A549 (cell line): ENCODE measurements at regions not wholly inside any gene's neighbourhood (a gene's known extent, or its start where the extent isn't known, plus 50 kb on each side); places are given as distances from the start of the nearest gene placed in this dataset.

Experiments used
- ATAC-seq, 2 experiments: fragments of 200-7000 bp in 1 of 2; fragments of >200 bp in 1 of 2; cut with Nextera tagmentation in 1 of 2; cut with Tn5 transposase in 1 of 2; 3 replicates each; pipeline versions ENCODE4 v1.8.0 to v1.9.1; 2018 to 2020; ENCODE audit warnings: mild to moderate bottlenecking in 1 of 2, moderate library complexity in 1 of 2
- CTCF ChIA-PET: fragments of 300-600 bp; sonication (Branson Sonifier 250); formaldehyde crosslinking; extraction: SDS; loops from one replicate; lab custom pipeline; 2021; ENCODE audit warnings: antibody characterized with exemption, inconsistent platforms; lab: Yijun Ruan, JAX
- POLR2A ChIA-PET: fragments of 350-600 bp; formaldehyde crosslinking; extraction: SDS; loops from one replicate; lab custom pipeline; 2021; ENCODE audit warnings: antibody characterized with exemption, inconsistent platforms; lab: Yijun Ruan, JAX
- DNase-seq, 2 experiments: peaks; one replicate each; pipeline versions ENCODE4 v3.0.0 to v3.0.0-alpha.2; 2011 to 2016; ENCODE audit warnings: low read depth in 1 of 2, low spot score in 1 of 2
- FAIRE-seq: peaks from 2 replicates; lab custom pipeline; 2011; peaks lifted over from hg19 to GRCh38; lab: Jason Lieb, UNC
- H3K27ac ChIP-seq, 2 experiments: fragments of >200 bp; sonication (Bioruptor Twin); formaldehyde crosslinking; 3 replicates each; pipeline ENCODE4 v1.5.1; 2016 to 2017
- H3K4me1 ChIP-seq: fragments of >200 bp; sonication (Bioruptor Twin); formaldehyde crosslinking; 3 replicates; pipeline ENCODE4 v1.6.1; 2016
- H3K4me2 ChIP-seq: fragments of >200 bp; sonication (Bioruptor Twin); formaldehyde crosslinking; 3 replicates; pipeline ENCODE4 v1.6.1; 2016
- H3K4me3 ChIP-seq: fragments of >200 bp; sonication (Bioruptor Twin); formaldehyde crosslinking; 3 replicates; pipeline ENCODE4 v1.5.1; 2016
- H3K9me3 ChIP-seq: fragments of >200 bp; sonication (Bioruptor Twin); formaldehyde crosslinking; 3 replicates; pipeline ENCODE4 v1.6.1; 2016
- BHLHE40 ChIP-seq: IDR thresholded peaks from 2 replicates; pipeline ENCODE4 v1.6.1; 2012; ENCODE audit warnings: low read depth, low read length, inconsistent platforms
- CHD2 ChIP-seq: fragments of 150-350 bp; IDR thresholded peaks from 2 replicates; pipeline ENCODE4 v1.6.1; 2014; ENCODE audit warnings: low read length; ENCODE audit not compliant: partially characterized antibody
- CTCF ChIP-seq: fragments of >200 bp; sonication (Bioruptor Twin); formaldehyde crosslinking; IDR thresholded peaks from 3 replicates; pipeline ENCODE4 v1.5.1; 2016
- E2F6 ChIP-seq: IDR thresholded peaks from 2 replicates; pipeline ENCODE4 v1.6.1; 2012; ENCODE audit warnings: low read depth, borderline replicate concordance
- EHF ChIP-seq: fragments of 250-450 bp; sonication (Bioruptor Pico); IDR thresholded peaks from 2 replicates; pipeline ENCODE4 v1.5.0; 2020; ENCODE audit warnings: mild to moderate bottlenecking
- ESRRA ChIP-seq: fragments of 150-350 bp; IDR thresholded peaks from 2 replicates; pipeline ENCODE4 v1.6.1; 2014; ENCODE audit warnings: mild to moderate bottlenecking, low read length, borderline replicate concordance
- FOSB ChIP-seq: fragments of 250-450 bp; sonication (Bioruptor Pico); IDR thresholded peaks from 2 replicates; pipeline ENCODE4 v1.5.0; 2020; ENCODE audit warnings: mild to moderate bottlenecking, moderate library complexity
- FOSL2 ChIP-seq, 2 experiments: fragments of 450-650 bp in 1 of 2; fragments of >200 bp in 1 of 2; sonication (Bioruptor Twin) in 1 of 2; formaldehyde crosslinking; IDR thresholded peaks; 2 replicates each; pipeline versions ENCODE4 v1.5.0 to v1.6.1; 2016 to 2020; ENCODE audit warnings: mild to moderate bottlenecking in 1 of 2, moderate library complexity in 1 of 2
- HDAC2 ChIP-seq: fragments of 200-600 bp; sonication (generic); IDR thresholded peaks from 2 replicates; pipeline ENCODE4 v1.6.1; 2016
- HEYL ChIP-seq: fragments of 250-450 bp; sonication (Bioruptor Pico); IDR thresholded peaks from 2 replicates; pipeline ENCODE4 v1.8.0; 2021; ENCODE audit warnings: mild to moderate bottlenecking, moderate library complexity
- HMGXB4 ChIP-seq: fragments of 250-450 bp; sonication (Bioruptor Pico); IDR thresholded peaks from 2 replicates; pipeline ENCODE4 v1.5.0; 2021; ENCODE audit warnings: mild to moderate bottlenecking, moderate library complexity, borderline replicate concordance
- HOXA7 ChIP-seq: fragments of 250-450 bp; sonication (Bioruptor Pico); IDR thresholded peaks from 2 replicates; pipeline ENCODE4 v1.5.0; 2020; ENCODE audit warnings: mild to moderate bottlenecking, moderate library complexity
- KDM1A ChIP-seq: fragments of 200-600 bp; sonication (generic); IDR thresholded peaks from 2 replicates; pipeline ENCODE4 v1.6.1; 2016; ENCODE audit warnings: low read depth, mild to moderate bottlenecking
- KDM5A ChIP-seq: fragments of 200-600 bp; sonication (generic); IDR thresholded peaks from 2 replicates; pipeline ENCODE4 v1.6.1; 2016; ENCODE audit warnings: antibody characterized with exemption, mild to moderate bottlenecking
- MAFK ChIP-seq: fragments of 450-650 bp; IDR thresholded peaks from 2 replicates; pipeline ENCODE4 v1.6.1; 2014; ENCODE audit not compliant: partially characterized antibody
- NFE2L2 ChIP-seq: fragments of 150-350 bp; conservative IDR thresholded peaks from 2 replicates; pipeline ENCODE4 v1.6.1; 2014; ENCODE audit warnings: low read length
- NR3C1 ChIP-seq: fragments of >200 bp; sonication (Bioruptor Twin); formaldehyde crosslinking; IDR thresholded peaks from 3 replicates; pipeline ENCODE4 v1.6.1; 2017
- PHF8 ChIP-seq: fragments of 200-600 bp; sonication (generic); IDR thresholded peaks from 2 replicates; pipeline ENCODE4 v1.6.1; 2016; ENCODE audit warnings: low read depth, mild to moderate bottlenecking, antibody characterized with exemption, moderate library complexity, borderline replicate concordance
- POLR2A ChIP-seq: IDR thresholded peaks from 2 replicates; pipeline ENCODE4 v1.6.1; 2012; ENCODE audit warnings: mild to moderate bottlenecking, low read length
- RFX5 ChIP-seq: fragments of 450-650 bp; IDR thresholded peaks from 2 replicates; pipeline ENCODE4 v1.7.1; 2014; ENCODE audit warnings: antibody characterized with exemption, mild to moderate bottlenecking, moderate library complexity
- SMC3 ChIP-seq: fragments of >200 bp; sonication (Bioruptor Twin); formaldehyde crosslinking; IDR thresholded peaks from 3 replicates; pipeline ENCODE4 v1.6.1; 2018; ENCODE audit warnings: inconsistent platforms
- TFCP2L1 ChIP-seq: fragments of 250-450 bp; sonication (Bioruptor Pico); IDR thresholded peaks from 2 replicates; pipeline ENCODE4 v1.5.0; 2021; ENCODE audit warnings: mild to moderate bottlenecking
- ZNF302 ChIP-seq: fragments of 250-450 bp; sonication (Bioruptor Pico); IDR thresholded peaks from 2 replicates; pipeline ENCODE4 v1.9.0; 2021; ENCODE audit warnings: inconsistent platforms, mild to moderate bottlenecking, moderate library complexity
- ZSCAN20 ChIP-seq: fragments of 250-450 bp; sonication (Bioruptor Pico); IDR thresholded peaks from 2 replicates; pipeline ENCODE4 v1.8.0; 2022; ENCODE audit warnings: mild to moderate bottlenecking, moderate library complexity
- WGBS: methylation state at CpG from one replicate; pipeline ENCODE4 v1.1.6; 2017; ENCODE audit errors: missing lambda C conversion rate; 5-methylcytosine and 5-hydroxymethylcytosine counted together

GRCh38 chr17:31594416-31594815 is 202.9 kb downstream of the RAB11FIP4 start:
- Histone ChIP-seq H3K9me3 (no peaks in the 10 kb centered on the region), H3K4me1 (peaks cover 34% of the 10 kb centered on the region), H3K4me3 (no peak overlapping the region), H3K4me2 (no peak overlapping the region), H3K27ac (no peak overlapping the region)
- ChIA-PET CTCF (interaction anchor here (1.0 kb wide), 1 partner anchor 36 kb away, joined by 3 read pairs; no protein-coding TSS in a partner anchor), POLR2A (no interaction called here)
- no peak for TF ChIP-seq NFE2L2
- TF ChIP-seq HEYL (CRISPR knock-in tag), result no peak
- no peak for TF ChIP-seq BHLHE40
- no peak for TF ChIP-seq CTCF
- no peak for TF ChIP-seq ZNF302
- TF ChIP-seq KDM1A, result no peak
- no peak for TF ChIP-seq HOXA7 (CRISPR knock-in tag)
- no peak for TF ChIP-seq EHF (CRISPR knock-in tag)
- no peak for TF ChIP-seq HMGXB4 (CRISPR knock-in tag)
- peak; percentile 7 for FAIRE-seq
- DNase-seq, result no peak
- 89% methylated on average over 3 of the region's 3 CpGs for WGBS
- no peak for ATAC-seq

GRCh38 chr17:31593806-31594205 is 202.3 kb downstream of the RAB11FIP4 start:
- no peak for TF ChIP-seq FOSB (CRISPR knock-in tag)
- TF ChIP-seq POLR2A, result no peak
- no peak for TF ChIP-seq ZNF302
- no peak for TF ChIP-seq NFE2L2
- TF ChIP-seq TFCP2L1 (CRISPR knock-in tag), result no peak
- TF ChIP-seq HMGXB4 (CRISPR knock-in tag), result no peak
- no peak for TF ChIP-seq PHF8
- no peak for TF ChIP-seq KDM1A
- no peak for TF ChIP-seq FOSL2 (IDR thresholded peaks at IDR 0.05)
- no peak for TF ChIP-seq FOSL2 (CRISPR knock-in tag; IDR thresholded peaks at IDR 0.05)
- TF ChIP-seq KDM5A, result no peak
- TF ChIP-seq RFX5, result no peak
- no peak for TF ChIP-seq ESRRA
- no peak for TF ChIP-seq SMC3
- no peak for TF ChIP-seq HDAC2
- no peak for TF ChIP-seq MAFK
- TF ChIP-seq CTCF, result no peak
- TF ChIP-seq E2F6, result no peak
- TF ChIP-seq NR3C1, result no peak
- TF ChIP-seq ZSCAN20 (CRISPR knock-in tag), result no peak
- TF ChIP-seq CHD2, result no peak
- peaks cover 28% of the 10 kb centered on the region for H3K4me1 ChIP-seq
- ChIA-PET POLR2A (no interaction called here), CTCF (interaction anchor here (1.2 kb wide), 1 partner anchor 250 kb away, joined by 3 read pairs; no protein-coding TSS in a partner anchor)
- DNase-seq (no peak), ATAC-seq (no peak), FAIRE-seq (no peak)
- no peak overlapping the region for H3K4me2 ChIP-seq
- H3K27ac ChIP-seq, result no peak overlapping the region
- H3K9me3 ChIP-seq, result no peaks in the 10 kb centered on the region
- 90% methylated on average over 2 of the region's 7 CpGs for WGBS
- no peak overlapping the region for H3K4me3 ChIP-seq
